IMR-90 (cell line): ENCODE measurements at regions not wholly inside any gene's neighbourhood (a gene's known extent, or its start where the extent isn't known, plus 50 kb on each side); places are given as distances from the start of the nearest gene placed in this dataset.

Source experiments
- ATAC-seq: fragments of 200-7000 bp; cut with Tn5 transposase; 2 replicates; pipeline ENCODE4 v1.9.1; 2020; ENCODE audit warnings: low read depth, mild to moderate bottlenecking, moderate library complexity
- BruUV-seq: library from RNA; stranded (reverse); fragments of 400-500 nt; replicated peaks from 2 replicates; lab custom pipeline; 2021; lab: Mats Ljungman, UMichigan
- CTCF ChIA-PET: fragments of 300-600 bp; formaldehyde crosslinking; extraction: SDS; loops from one replicate; lab custom pipeline; 2021; ENCODE audit warnings: antibody characterized with exemption; lab: Yijun Ruan, JAX
- POLR2A ChIA-PET: fragments of 300-600 bp; sonication (Branson Sonifier 250); formaldehyde crosslinking; loops from one replicate; lab custom pipeline; 2022; ENCODE audit warnings: antibody characterized with exemption; ENCODE audit not compliant: unreplicated experiment; lab: Charles Lee
- DNase-seq: peaks from one replicate; pipeline ENCODE4 v3.0.0; 2013
- H2AFZ ChIP-seq: replicated peaks from 2 replicates; pipeline ENCODE3; 2013; ENCODE audit warnings: low read length, mild to moderate bottlenecking; ENCODE audit not compliant: poor library complexity
- H2AK5ac ChIP-seq: 2 replicates; pipeline ENCODE4 v1.6.1; 2013; ENCODE audit warnings: low read depth, low read length, inconsistent platforms
- H2AK9ac ChIP-seq: replicated peaks from 2 replicates; pipeline ENCODE3; 2013; ENCODE audit warnings: mild to moderate bottlenecking, low read depth, low read length, moderate library complexity; ENCODE audit not compliant: poor library complexity
- H2BK120ac ChIP-seq: 2 replicates; pipeline ENCODE4 v1.6.1; 2013; ENCODE audit warnings: low read depth, low read length, inconsistent platforms
- H2BK15ac ChIP-seq: 3 replicates; pipeline ENCODE4 v1.6.1; 2013; ENCODE audit warnings: low read depth, low read length, inconsistent platforms
- H2BK20ac ChIP-seq: 2 replicates; pipeline ENCODE4 v1.6.1; 2013; ENCODE audit warnings: low read depth, mild to moderate bottlenecking, inconsistent platforms, low read length, moderate library complexity
- H2BK5ac ChIP-seq: 2 replicates; pipeline ENCODE4 v1.6.1; 2013; ENCODE audit warnings: mild to moderate bottlenecking, low read depth, low read length, inconsistent platforms; ENCODE audit not compliant: poor library complexity, severe bottlenecking
- H3K14ac ChIP-seq: replicated peaks from 2 replicates; pipeline ENCODE4 v1.6.1; 2013; ENCODE audit warnings: low read depth, low read length, inconsistent platforms
- H3K18ac ChIP-seq: 2 replicates; pipeline ENCODE4 v1.6.1; 2013; ENCODE audit warnings: low read depth, low read length, control low read depth
- H3K23ac ChIP-seq: 2 replicates; pipeline ENCODE4 v1.6.1; 2013; ENCODE audit warnings: low read depth, low read length, inconsistent platforms
- H3K27ac ChIP-seq: 2 replicates; pipeline ENCODE4 v1.5.1; 2013; ENCODE audit warnings: mild to moderate bottlenecking, control low read depth, low read length; ENCODE audit not compliant: insufficient read depth
- H3K27me3 ChIP-seq: 2 replicates; pipeline ENCODE4 v1.6.1; 2013; ENCODE audit warnings: low read length; ENCODE audit not compliant: control insufficient read depth, insufficient read depth
- H3K36me3 ChIP-seq: 2 replicates; pipeline ENCODE4 v1.6.1; 2013; ENCODE audit warnings: low read length, mixed read lengths; ENCODE audit not compliant: control insufficient read depth, insufficient read depth
- H3K4ac ChIP-seq: 2 replicates; pipeline ENCODE4 v1.6.1; 2013; ENCODE audit warnings: low read depth, low read length, inconsistent platforms
- H3K4me1 ChIP-seq: 2 replicates; pipeline ENCODE4 v1.6.1; 2013; ENCODE audit warnings: low read length, mixed read lengths; ENCODE audit not compliant: control insufficient read depth, insufficient read depth
- H3K4me2 ChIP-seq: 2 replicates; pipeline ENCODE4 v1.6.1; 2013; ENCODE audit warnings: low read depth, mild to moderate bottlenecking, control low read depth, low read length, moderate library complexity
- H3K4me3 ChIP-seq: 2 replicates; pipeline ENCODE4 v1.5.1; 2013; ENCODE audit warnings: low read depth, mild to moderate bottlenecking, control low read depth, low read length, moderate library complexity; ENCODE audit not compliant: insufficient read depth
- H3K56ac ChIP-seq: 2 replicates; pipeline ENCODE4 v1.6.1; 2013; ENCODE audit warnings: low read length, inconsistent platforms; ENCODE audit not compliant: insufficient read depth; ENCODE audit errors: extremely low read depth
- H3K79me1 ChIP-seq, 2 experiments: 2 replicates each; pipeline ENCODE4 v1.6.1; 2013; ENCODE audit warnings: low read length in 2 of 2, inconsistent platforms in 1 of 2, low read depth in 1 of 2
- H3K9ac ChIP-seq: 2 replicates; pipeline ENCODE4 v1.6.1; 2013; ENCODE audit warnings: low read depth, low read length, control low read depth
- H3K9me1 ChIP-seq: 2 replicates; pipeline ENCODE4 v1.6.1; 2013; ENCODE audit warnings: low read length, inconsistent platforms; ENCODE audit not compliant: insufficient read depth
- H3K9me3 ChIP-seq: 2 replicates; pipeline ENCODE4 v1.6.1; 2013; ENCODE audit warnings: low read length; ENCODE audit not compliant: control insufficient read depth, insufficient read depth
- H4K20me1 ChIP-seq: 2 replicates; pipeline ENCODE4 v1.6.1; 2013; ENCODE audit warnings: low read length, inconsistent platforms; ENCODE audit not compliant: insufficient read depth
- H4K5ac ChIP-seq: 2 replicates; pipeline ENCODE4 v1.6.1; 2013; ENCODE audit warnings: mild to moderate bottlenecking, low read depth, low read length, control low read depth
- H4K8ac ChIP-seq, 2 experiments: 2 replicates each; pipeline ENCODE4 v1.6.1; 2013; ENCODE audit warnings: low read depth in 2 of 2, low read length in 2 of 2, control low read depth in 1 of 2, inconsistent platforms in 1 of 2
- H4K91ac ChIP-seq: 2 replicates; pipeline ENCODE4 v1.6.1; 2013; ENCODE audit warnings: low read depth, low read length, inconsistent platforms; ENCODE audit not compliant: insufficient read depth
- BHLHE40 ChIP-seq: fragments of 150-350 bp; IDR thresholded peaks from 2 replicates; pipeline ENCODE4 v1.6.1; 2016; ENCODE audit warnings: mild to moderate bottlenecking, low read depth, low read length
- RAD21 ChIP-seq: IDR thresholded peaks from 2 replicates; pipeline ENCODE4 v1.6.1; 2012; ENCODE audit warnings: low read length, improper control_type of control experiment
- RCOR1 ChIP-seq: IDR thresholded peaks from 2 replicates; pipeline ENCODE4 v1.6.1; 2012; ENCODE audit warnings: mild to moderate bottlenecking, low read length, improper control_type of control experiment; ENCODE audit not compliant: insufficient replicate concordance
- SMC3 ChIP-seq: fragments of 150-350 bp; IDR thresholded peaks from 2 replicates; pipeline ENCODE4 v1.6.1; 2016; ENCODE audit warnings: low read depth, mild to moderate bottlenecking, antibody characterized with exemption, low read length, moderate library complexity
- WGBS, 2 experiments: methylation state at CpG; one replicate each; pipeline versions ENCODE4 v1.1.5 to v1.1.7; 2013; ENCODE audit warnings: missing lambda C conversion rate in 2 of 2; ENCODE audit not compliant: insufficient read length in 1 of 2; ENCODE audit errors: extremely low coverage in 2 of 2; 5-methylcytosine and 5-hydroxymethylcytosine counted together
- dilution Hi-C: fragments of 300-500 bp; cut with HindIII; formaldehyde crosslinking; loops from one replicate; pipeline ENCODE4 v1.14.3; 2018; ENCODE audit warnings: low sequenced_read_pairs; ENCODE audit not compliant: unreplicated experiment
- in situ Hi-C: fragments of 300-500 bp; cut with MboI; formaldehyde crosslinking; loops from 3 replicates; pipeline ENCODE4 v1.14.3; 2019; ENCODE audit warnings: low sequenced_read_pairs, inconsistent platforms, mixed read lengths
- intact Hi-C: fragments of 100-400 bp; cut with micrococcal nuclease; formaldehyde crosslinking; loops from 2 replicates; pipeline ENCODE4 v1.10.0; 2022
- TF ChIP-seq, protein P1 (sequence below): fragments of 150-350 bp; IDR thresholded peaks from 2 replicates; pipeline ENCODE4 v1.6.1; 2017; ENCODE audit warnings: mild to moderate bottlenecking, antibody characterized with exemption, low read length, low read depth

DNA sequence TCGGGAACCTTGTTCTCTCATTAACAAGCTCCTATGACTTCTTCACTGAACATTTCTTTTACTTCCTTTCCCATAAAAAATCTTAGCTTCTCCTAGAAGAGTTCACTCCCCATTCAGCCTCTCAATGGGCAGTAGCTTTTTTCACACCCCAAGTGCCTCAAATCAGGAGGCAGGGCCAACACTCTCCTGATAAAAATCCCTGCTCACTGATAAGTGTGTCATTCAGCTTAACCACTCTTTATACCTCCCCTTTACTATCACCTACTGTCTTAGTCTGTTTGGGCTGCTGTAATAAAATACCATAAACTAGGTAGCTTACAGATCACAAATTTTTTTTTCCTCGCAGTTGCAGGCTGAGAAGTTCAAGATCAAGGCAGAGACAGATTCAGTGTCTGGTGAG lies 400.4 kb downstream of the WDR72 start:
- no peak overlapping the region for H3K9ac ChIP-seq
- H3K27ac ChIP-seq, result no peak overlapping the region
- H3K14ac ChIP-seq, result no peak overlapping the region
- no peak overlapping the region for H2BK120ac ChIP-seq
- no peaks in the 10 kb centered on the region for H3K4me1 ChIP-seq
- no peak overlapping the region for H2AFZ ChIP-seq
- no peak overlapping the region for H3K4ac ChIP-seq
- H3K56ac ChIP-seq, result no peak overlapping the region
- no peak overlapping the region for H2AK9ac ChIP-seq
- H3K4me2 ChIP-seq, result no peak overlapping the region
- no peaks in the 10 kb centered on the region for H3K79me1 ChIP-seq
- no peaks in the 10 kb centered on the region for H4K20me1 ChIP-seq
- no peak overlapping the region for H3K18ac ChIP-seq
- H3K23ac ChIP-seq, result no peak overlapping the region
- dilution Hi-C loops (no loop called here), in situ Hi-C loops (no loop called here), intact Hi-C loops (no loop called here)
- CTCF ChIA-PET, result no interaction called here
- no peak overlapping the region for H2BK15ac ChIP-seq
- H3K9me3 ChIP-seq, result peaks cover 11% of the 10 kb centered on the region
- H4K5ac ChIP-seq, result no peak overlapping the region
- TF ChIP-seq BHLHE40 (no peak), RAD21 (no peak), SMC3 (no peak), RCOR1 (no peak)
- TF ChIP-seq, protein P1, sequence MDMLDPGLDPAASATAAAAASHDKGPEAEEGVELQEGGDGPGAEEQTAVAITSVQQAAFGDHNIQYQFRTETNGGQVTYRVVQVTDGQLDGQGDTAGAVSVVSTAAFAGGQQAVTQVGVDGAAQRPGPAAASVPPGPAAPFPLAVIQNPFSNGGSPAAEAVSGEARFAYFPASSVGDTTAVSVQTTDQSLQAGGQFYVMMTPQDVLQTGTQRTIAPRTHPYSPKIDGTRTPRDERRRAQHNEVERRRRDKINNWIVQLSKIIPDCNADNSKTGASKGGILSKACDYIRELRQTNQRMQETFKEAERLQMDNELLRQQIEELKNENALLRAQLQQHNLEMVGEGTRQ, result no peak
- POLR2A ChIA-PET, result no interaction called here
- no peak overlapping the region for H4K8ac ChIP-seq
- H3K27me3 ChIP-seq, result no peaks in the 10 kb centered on the region
- no peaks in the 10 kb centered on the region for H3K9me1 ChIP-seq
- WGBS, 2 experiments, result 0% methylated on average over 1 of the region's 2 CpGs; no CpG with 5 or more reads in 1 of the 2 experiments
- ATAC-seq, result no peak
- H4K91ac ChIP-seq, result no peak overlapping the region
- H3K36me3 ChIP-seq, result no peaks in the 10 kb centered on the region
- no peak overlapping the region for H2BK20ac ChIP-seq
- H3K4me3 ChIP-seq, result no peak overlapping the region
- DNase-seq, result no peak
- H2BK5ac ChIP-seq, result no peak overlapping the region
- BruUV-seq, result no TSS peak
- no peak overlapping the region for H2AK5ac ChIP-seq
